ENCODE measurements at regions not wholly inside any gene's neighbourhood (a gene's known extent, or its start where the extent isn't known, plus 50 kb on each side); places are given as distances from the start of the nearest gene placed in this dataset.

- H3K4me1 ChIP-seq (ENCODE audit: control insufficient read depth in 1 of 2, insufficient read depth in 2 of 2, low read length in 2 of 2) = no peaks in the 10 kb centered on the region
- H4K20me1 ChIP-seq (ENCODE audit: insufficient read depth, low read length) = no peaks in the 10 kb centered on the region
- H3K27ac Mint-ChIP-seq = no peak overlapping the region
- H3K9me3 ChIP-seq (replicated peaks in 1 of 2; ENCODE audit: control insufficient read depth in 1 of 2, insufficient read depth in 1 of 2, low read length in 2 of 2) = peaks cover 0 to 3% of the 10 kb centered on the region in 2 donors
- WGBS (ENCODE audit: insufficient coverage) = no CpG with 5 or more reads among the region's 3 CpGs
- H3K36me3 Mint-ChIP-seq = no peaks in the 10 kb centered on the region
- H3K4me3 Mint-ChIP-seq = no peak overlapping the region
- intact Hi-C loops (cut with micrococcal nuclease) = no loop called here
- no peak overlapping the region for H3K27ac ChIP-seq (ENCODE audit: low read depth in 1 of 2, low read length in 2 of 2)
- TF ChIP-seq CTCF (IDR thresholded peaks at IDR 0.05) = no peak
- H3K36me3 ChIP-seq (replicated peaks in 1 of 2; ENCODE audit: control insufficient read depth in 1 of 2, insufficient read depth in 2 of 2, low read length in 2 of 2) = no peaks in the 10 kb centered on the region
- no peaks in the 10 kb centered on the region for H3K27me3 ChIP-seq (ENCODE audit: control insufficient read depth in 2 of 2, insufficient read depth in 2 of 2, low read length in 2 of 2)
- H3K4me3 ChIP-seq (replicated peaks in 1 of 3; ENCODE audit: low read depth in 2 of 3, low read length in 3 of 3) = no peak overlapping the region
- no peak overlapping the region for H3K4me2 ChIP-seq (replicated peaks; ENCODE audit: extremely low read depth, low read length, poor library complexity, severe bottlenecking)
- H3K9me3 Mint-ChIP-seq = peaks cover 2 to 18% (median 4%) of the 10 kb centered on the region in 7 donors
- no peak for DNase-seq
- H3K9ac ChIP-seq (ENCODE audit: insufficient read depth, low read length, poor library complexity, severe bottlenecking) = no peak overlapping the region
- no peaks in the 10 kb centered on the region for H3K79me2 ChIP-seq (ENCODE audit: insufficient read depth, low read length)
- H3K4me1 Mint-ChIP-seq = peaks cover 2% of the 10 kb centered on the region
- H3K27me3 Mint-ChIP-seq (ENCODE audit: low read depth in 3 of 3) = peaks cover 0 to 1% (median 0%) of the 10 kb centered on the region in 3 donors
- no peak overlapping the region for H2AFZ ChIP-seq (ENCODE audit: insufficient read depth, low read depth, low read length, poor library complexity, severe bottlenecking)
Measured at GRCh38 chr3:152031321-152031720, 157.9 kb downstream of the SUCNR1 start.

GRCh38 chr3:152037297-152037696 lies 163.9 kb downstream of the SUCNR1 start:
- H3K4me3 Mint-ChIP-seq = no peak overlapping the region
- Histone ChIP-seq H3K4me3 (replicated peaks in 1 of 3; ENCODE audit: low read depth in 2 of 3, low read length in 3 of 3) (no peak overlapping the region), H3K9ac (ENCODE audit: insufficient read depth, low read length, poor library complexity, severe bottlenecking) (no peak overlapping the region), H3K27me3 (ENCODE audit: control insufficient read depth in 2 of 2, insufficient read depth in 2 of 2, low read length in 2 of 2) (no peaks in the 10 kb centered on the region), H3K4me2 (replicated peaks; ENCODE audit: extremely low read depth, low read length, poor library complexity, severe bottlenecking) (no peak overlapping the region), H2AFZ (ENCODE audit: insufficient read depth, low read depth, low read length, poor library complexity, severe bottlenecking) (no peak overlapping the region), H3K36me3 (replicated peaks in 1 of 2; ENCODE audit: control insufficient read depth in 1 of 2, insufficient read depth in 2 of 2, low read length in 2 of 2) (no peaks in the 10 kb centered on the region), H3K4me1 (ENCODE audit: control insufficient read depth in 1 of 2, insufficient read depth in 2 of 2, low read length in 2 of 2) (no peaks in the 10 kb centered on the region), H4K20me1 (ENCODE audit: insufficient read depth, low read length) (no peaks in the 10 kb centered on the region), H3K79me2 (ENCODE audit: insufficient read depth, low read length) (no peaks in the 10 kb centered on the region), H3K9me3 (replicated peaks in 1 of 2; ENCODE audit: control insufficient read depth in 1 of 2, insufficient read depth in 1 of 2, low read length in 2 of 2) (peaks cover 0 to 3% of the 10 kb centered on the region in 2 donors), H3K27ac (ENCODE audit: low read depth in 1 of 2, low read length in 2 of 2) (no peak overlapping the region)
- H3K9me3 Mint-ChIP-seq = peaks cover 2 to 32% (median 13%) of the 10 kb centered on the region in 7 donors
- no peak for DNase-seq
- H3K27me3 Mint-ChIP-seq (ENCODE audit: low read depth in 3 of 3) = no peaks in the 10 kb centered on the region
- intact Hi-C loops (cut with micrococcal nuclease) = no loop called here
- no peaks in the 10 kb centered on the region for H3K36me3 Mint-ChIP-seq
- no peaks in the 10 kb centered on the region for H3K4me1 Mint-ChIP-seq
- TF ChIP-seq CTCF (IDR thresholded peaks at IDR 0.05) = no peak
- WGBS (ENCODE audit: insufficient coverage) = no CpG with 5 or more reads among the region's 2 CpGs
- H3K27ac Mint-ChIP-seq = no peak overlapping the region

Measured in CD14-positive monocyte (primary cell).